IMR-90 (cell line): ENCODE measurements at regions not wholly inside any gene's neighbourhood (a gene's known extent, or its start where the extent isn't known, plus 50 kb on each side); places are given as distances from the start of the nearest gene placed in this dataset.

Source experiments
- ATAC-seq: fragments of 200-7000 bp; cut with Tn5 transposase; 2 replicates; pipeline ENCODE4 v1.9.1; 2020; ENCODE audit warnings: low read depth, mild to moderate bottlenecking, moderate library complexity
- BruUV-seq: library from RNA; stranded (reverse); fragments of 400-500 nt; replicated peaks from 2 replicates; lab custom pipeline; 2021; lab: Mats Ljungman, UMichigan
- CTCF ChIA-PET: fragments of 300-600 bp; formaldehyde crosslinking; extraction: SDS; loops from one replicate; lab custom pipeline; 2021; ENCODE audit warnings: antibody characterized with exemption; lab: Yijun Ruan, JAX
- POLR2A ChIA-PET: fragments of 300-600 bp; sonication (Branson Sonifier 250); formaldehyde crosslinking; loops from one replicate; lab custom pipeline; 2022; ENCODE audit warnings: antibody characterized with exemption; ENCODE audit not compliant: unreplicated experiment; lab: Charles Lee
- DNase-seq: peaks from one replicate; pipeline ENCODE4 v3.0.0; 2013
- H2AFZ ChIP-seq: replicated peaks from 2 replicates; pipeline ENCODE3; 2013; ENCODE audit warnings: low read length, mild to moderate bottlenecking; ENCODE audit not compliant: poor library complexity
- H2AK5ac ChIP-seq: 2 replicates; pipeline ENCODE4 v1.6.1; 2013; ENCODE audit warnings: low read depth, low read length, inconsistent platforms
- H2AK9ac ChIP-seq: replicated peaks from 2 replicates; pipeline ENCODE3; 2013; ENCODE audit warnings: mild to moderate bottlenecking, low read depth, low read length, moderate library complexity; ENCODE audit not compliant: poor library complexity
- H2BK120ac ChIP-seq: 2 replicates; pipeline ENCODE4 v1.6.1; 2013; ENCODE audit warnings: low read depth, low read length, inconsistent platforms
- H2BK15ac ChIP-seq: 3 replicates; pipeline ENCODE4 v1.6.1; 2013; ENCODE audit warnings: low read depth, low read length, inconsistent platforms
- H2BK20ac ChIP-seq: 2 replicates; pipeline ENCODE4 v1.6.1; 2013; ENCODE audit warnings: low read depth, mild to moderate bottlenecking, inconsistent platforms, low read length, moderate library complexity
- H2BK5ac ChIP-seq: 2 replicates; pipeline ENCODE4 v1.6.1; 2013; ENCODE audit warnings: mild to moderate bottlenecking, low read depth, low read length, inconsistent platforms; ENCODE audit not compliant: poor library complexity, severe bottlenecking
- H3K14ac ChIP-seq: replicated peaks from 2 replicates; pipeline ENCODE4 v1.6.1; 2013; ENCODE audit warnings: low read depth, low read length, inconsistent platforms
- H3K18ac ChIP-seq: 2 replicates; pipeline ENCODE4 v1.6.1; 2013; ENCODE audit warnings: low read depth, low read length, control low read depth
- H3K23ac ChIP-seq: 2 replicates; pipeline ENCODE4 v1.6.1; 2013; ENCODE audit warnings: low read depth, low read length, inconsistent platforms
- H3K27ac ChIP-seq: 2 replicates; pipeline ENCODE4 v1.5.1; 2013; ENCODE audit warnings: mild to moderate bottlenecking, control low read depth, low read length; ENCODE audit not compliant: insufficient read depth
- H3K27me3 ChIP-seq: 2 replicates; pipeline ENCODE4 v1.6.1; 2013; ENCODE audit warnings: low read length; ENCODE audit not compliant: control insufficient read depth, insufficient read depth
- H3K36me3 ChIP-seq: 2 replicates; pipeline ENCODE4 v1.6.1; 2013; ENCODE audit warnings: low read length, mixed read lengths; ENCODE audit not compliant: control insufficient read depth, insufficient read depth
- H3K4ac ChIP-seq: 2 replicates; pipeline ENCODE4 v1.6.1; 2013; ENCODE audit warnings: low read depth, low read length, inconsistent platforms
- H3K4me1 ChIP-seq: 2 replicates; pipeline ENCODE4 v1.6.1; 2013; ENCODE audit warnings: low read length, mixed read lengths; ENCODE audit not compliant: control insufficient read depth, insufficient read depth
- H3K4me2 ChIP-seq: 2 replicates; pipeline ENCODE4 v1.6.1; 2013; ENCODE audit warnings: low read depth, mild to moderate bottlenecking, control low read depth, low read length, moderate library complexity
- H3K4me3 ChIP-seq: 2 replicates; pipeline ENCODE4 v1.5.1; 2013; ENCODE audit warnings: low read depth, mild to moderate bottlenecking, control low read depth, low read length, moderate library complexity; ENCODE audit not compliant: insufficient read depth
- H3K56ac ChIP-seq: 2 replicates; pipeline ENCODE4 v1.6.1; 2013; ENCODE audit warnings: low read length, inconsistent platforms; ENCODE audit not compliant: insufficient read depth; ENCODE audit errors: extremely low read depth
- H3K79me1 ChIP-seq, 2 experiments: 2 replicates each; pipeline ENCODE4 v1.6.1; 2013; ENCODE audit warnings: low read length in 2 of 2, inconsistent platforms in 1 of 2, low read depth in 1 of 2
- H3K9ac ChIP-seq: 2 replicates; pipeline ENCODE4 v1.6.1; 2013; ENCODE audit warnings: low read depth, low read length, control low read depth
- H3K9me1 ChIP-seq: 2 replicates; pipeline ENCODE4 v1.6.1; 2013; ENCODE audit warnings: low read length, inconsistent platforms; ENCODE audit not compliant: insufficient read depth
- H3K9me3 ChIP-seq: 2 replicates; pipeline ENCODE4 v1.6.1; 2013; ENCODE audit warnings: low read length; ENCODE audit not compliant: control insufficient read depth, insufficient read depth
- H4K20me1 ChIP-seq: 2 replicates; pipeline ENCODE4 v1.6.1; 2013; ENCODE audit warnings: low read length, inconsistent platforms; ENCODE audit not compliant: insufficient read depth
- H4K5ac ChIP-seq: 2 replicates; pipeline ENCODE4 v1.6.1; 2013; ENCODE audit warnings: mild to moderate bottlenecking, low read depth, low read length, control low read depth
- H4K8ac ChIP-seq, 2 experiments: 2 replicates each; pipeline ENCODE4 v1.6.1; 2013; ENCODE audit warnings: low read depth in 2 of 2, low read length in 2 of 2, control low read depth in 1 of 2, inconsistent platforms in 1 of 2
- H4K91ac ChIP-seq: 2 replicates; pipeline ENCODE4 v1.6.1; 2013; ENCODE audit warnings: low read depth, low read length, inconsistent platforms; ENCODE audit not compliant: insufficient read depth
- BHLHE40 ChIP-seq: fragments of 150-350 bp; IDR thresholded peaks from 2 replicates; pipeline ENCODE4 v1.6.1; 2016; ENCODE audit warnings: mild to moderate bottlenecking, low read depth, low read length
- CHD1 ChIP-seq: IDR thresholded peaks from 2 replicates; pipeline ENCODE4 v1.6.1; 2012; ENCODE audit warnings: low read depth, low read length, improper control_type of control experiment
- CTCF ChIP-seq: conservative IDR thresholded peaks from 2 replicates; pipeline ENCODE4 v1.5.1; 2012; ENCODE audit warnings: mild to moderate bottlenecking, low read depth, low read length, improper control_type of control experiment
- ELK1 ChIP-seq: fragments of 150-350 bp; IDR thresholded peaks from 2 replicates; pipeline ENCODE4 v1.6.1; 2016; ENCODE audit warnings: low read depth, mild to moderate bottlenecking, low read length, moderate library complexity, borderline replicate concordance
- FOS ChIP-seq: fragments of 150-350 bp; IDR thresholded peaks from 2 replicates; pipeline ENCODE4 v1.6.1; 2016; ENCODE audit warnings: low read depth, low read length
- MAFK ChIP-seq: IDR thresholded peaks from 2 replicates; pipeline ENCODE4 v1.6.1; 2012; ENCODE audit warnings: low read depth, low read length, improper control_type of control experiment
- MAZ ChIP-seq: IDR thresholded peaks from 2 replicates; pipeline ENCODE4 v1.6.1; 2012; ENCODE audit warnings: low read depth, mild to moderate bottlenecking, low read length, improper control_type of control experiment, moderate library complexity, borderline replicate concordance
- MXI1 ChIP-seq: IDR thresholded peaks from 2 replicates; pipeline ENCODE4 v1.6.1; 2012; ENCODE audit warnings: low read depth, mild to moderate bottlenecking, low read length, moderate library complexity, borderline replicate concordance
- NFE2L2 ChIP-seq: fragments of 150-350 bp; IDR thresholded peaks from 2 replicates; pipeline ENCODE4 v1.6.1; 2016; ENCODE audit warnings: low read depth, mild to moderate bottlenecking, low read length
- POLR2A ChIP-seq: IDR thresholded peaks from 2 replicates; pipeline ENCODE4 v1.6.1; 2012; ENCODE audit warnings: mild to moderate bottlenecking, low read depth, low read length
- RFX5 ChIP-seq: IDR thresholded peaks from 2 replicates; pipeline ENCODE4 v1.8.0; 2012; ENCODE audit warnings: low read depth, mild to moderate bottlenecking, low read length, moderate library complexity
- SMC3 ChIP-seq: fragments of 150-350 bp; IDR thresholded peaks from 2 replicates; pipeline ENCODE4 v1.6.1; 2016; ENCODE audit warnings: low read depth, mild to moderate bottlenecking, antibody characterized with exemption, low read length, moderate library complexity
- USF2 ChIP-seq: fragments of 150-350 bp; IDR thresholded peaks from 2 replicates; pipeline ENCODE4 v1.6.1; 2017; ENCODE audit warnings: mild to moderate bottlenecking, antibody characterized with exemption, low read length, low read depth
- WGBS, 2 experiments: methylation state at CpG; one replicate each; pipeline versions ENCODE4 v1.1.5 to v1.1.7; 2013; ENCODE audit warnings: missing lambda C conversion rate in 2 of 2; ENCODE audit not compliant: insufficient read length in 1 of 2; ENCODE audit errors: extremely low coverage in 2 of 2; 5-methylcytosine and 5-hydroxymethylcytosine counted together
- dilution Hi-C: fragments of 300-500 bp; cut with HindIII; formaldehyde crosslinking; loops from one replicate; pipeline ENCODE4 v1.14.3; 2018; ENCODE audit warnings: low sequenced_read_pairs; ENCODE audit not compliant: unreplicated experiment
- in situ Hi-C: fragments of 300-500 bp; cut with MboI; formaldehyde crosslinking; loops from 3 replicates; pipeline ENCODE4 v1.14.3; 2019; ENCODE audit warnings: low sequenced_read_pairs, inconsistent platforms, mixed read lengths
- intact Hi-C: fragments of 100-400 bp; cut with micrococcal nuclease; formaldehyde crosslinking; loops from 2 replicates; pipeline ENCODE4 v1.10.0; 2022

- no peak for TF ChIP-seq CHD1
- TF ChIP-seq POLR2A = no peak
- TF ChIP-seq NFE2L2 = no peak
- TF ChIP-seq MAZ = no peak
- no peak for TF ChIP-seq CTCF
- TF ChIP-seq RFX5 = no peak
- no peak for TF ChIP-seq MXI1
- no peak for TF ChIP-seq USF2
- no peak for TF ChIP-seq BHLHE40
- no peak for TF ChIP-seq MAFK
- TF ChIP-seq ELK1 = no peak
- TF ChIP-seq FOS = no peak
- TF ChIP-seq SMC3 = no peak
- POLR2A ChIA-PET = no interaction called here
- Histone ChIP-seq H3K4me1 (no peaks in the 10 kb centered on the region), H3K36me3 (no peaks in the 10 kb centered on the region), H2BK120ac (no peak overlapping the region), H4K91ac (no peak overlapping the region), H2BK20ac (no peak overlapping the region), H2BK15ac (no peak overlapping the region), H3K4me3 (no peak overlapping the region), H3K9me3 (peaks cover 36% of the 10 kb centered on the region), H3K18ac (no peak overlapping the region), H3K9me1 (no peaks in the 10 kb centered on the region), H4K20me1 (no peaks in the 10 kb centered on the region), H4K5ac (no peak overlapping the region), H3K79me1 (no peaks in the 10 kb centered on the region), H3K9ac (no peak overlapping the region), H3K23ac (no peak overlapping the region), H3K56ac (no peak overlapping the region), H3K27me3 (no peaks in the 10 kb centered on the region), H4K8ac (no peak overlapping the region), H2AK5ac (no peak overlapping the region), H2AFZ (no peak overlapping the region), H2BK5ac (no peak overlapping the region), H3K27ac (no peak overlapping the region), H3K4ac (no peak overlapping the region), H3K4me2 (no peak overlapping the region), H2AK9ac (no peak overlapping the region), H3K14ac (no peak overlapping the region)
- dilution Hi-C loops = no loop called here
- DNase-seq (no peak), ATAC-seq (no peak)
- intact Hi-C loops = no loop called here
- CTCF ChIA-PET = no interaction called here
- in situ Hi-C loops = no loop called here
- no TSS peak for BruUV-seq
- WGBS, 2 experiments = 50% methylated on average over 1 of the region's 4 CpGs; no CpG with 5 or more reads in 1 of the 2 experiments
Observed at GRCh38 chr2:239821694-239822075, 203.5 kb downstream of the NDUFA10 start.
